Fibroblast of villous mesenchyme (primary cell): ENCODE measurements at regions not wholly inside any gene's neighbourhood (a gene's known extent, or its start where the extent isn't known, plus 50 kb on each side); places are given as distances from the start of the nearest gene placed in this dataset.

ENCODE experiments used
- DNase-seq: peaks from one replicate; pipeline ENCODE4 v3.0.0-alpha.2; 2010; ENCODE audit warnings: low read depth
- H3K4me3 ChIP-seq: 2 replicates; pipeline ENCODE4 v1.5.1; 2011; ENCODE audit warnings: low read depth, mild to moderate bottlenecking, low read length
- CTCF ChIP-seq: IDR thresholded peaks from 2 replicates; pipeline ENCODE4 v1.5.1; 2012; ENCODE audit warnings: low read depth, mild to moderate bottlenecking, low read length; ENCODE audit not compliant: insufficient read depth

GRCh38 chr6:56399672-56400263 is 152.4 kb upstream of the COL21A1 start:
- H3K4me3 ChIP-seq: no peak overlapping the region
- no peak for TF ChIP-seq CTCF
- DNase-seq: no peak

GRCh38 chr6:56399250-56399671 is 151.9 kb upstream of the COL21A1 start:
- no peak for TF ChIP-seq CTCF
- peak; percentile 67 for DNase-seq
- H3K4me3 ChIP-seq: no peak overlapping the region

- no peak overlapping the region for H3K4me3 ChIP-seq
- no peak for TF ChIP-seq CTCF
- no peak for DNase-seq
Measured at GRCh38 chr6:56396435-56396834, 149.1 kb upstream of the COL21A1 start.

DNA sequence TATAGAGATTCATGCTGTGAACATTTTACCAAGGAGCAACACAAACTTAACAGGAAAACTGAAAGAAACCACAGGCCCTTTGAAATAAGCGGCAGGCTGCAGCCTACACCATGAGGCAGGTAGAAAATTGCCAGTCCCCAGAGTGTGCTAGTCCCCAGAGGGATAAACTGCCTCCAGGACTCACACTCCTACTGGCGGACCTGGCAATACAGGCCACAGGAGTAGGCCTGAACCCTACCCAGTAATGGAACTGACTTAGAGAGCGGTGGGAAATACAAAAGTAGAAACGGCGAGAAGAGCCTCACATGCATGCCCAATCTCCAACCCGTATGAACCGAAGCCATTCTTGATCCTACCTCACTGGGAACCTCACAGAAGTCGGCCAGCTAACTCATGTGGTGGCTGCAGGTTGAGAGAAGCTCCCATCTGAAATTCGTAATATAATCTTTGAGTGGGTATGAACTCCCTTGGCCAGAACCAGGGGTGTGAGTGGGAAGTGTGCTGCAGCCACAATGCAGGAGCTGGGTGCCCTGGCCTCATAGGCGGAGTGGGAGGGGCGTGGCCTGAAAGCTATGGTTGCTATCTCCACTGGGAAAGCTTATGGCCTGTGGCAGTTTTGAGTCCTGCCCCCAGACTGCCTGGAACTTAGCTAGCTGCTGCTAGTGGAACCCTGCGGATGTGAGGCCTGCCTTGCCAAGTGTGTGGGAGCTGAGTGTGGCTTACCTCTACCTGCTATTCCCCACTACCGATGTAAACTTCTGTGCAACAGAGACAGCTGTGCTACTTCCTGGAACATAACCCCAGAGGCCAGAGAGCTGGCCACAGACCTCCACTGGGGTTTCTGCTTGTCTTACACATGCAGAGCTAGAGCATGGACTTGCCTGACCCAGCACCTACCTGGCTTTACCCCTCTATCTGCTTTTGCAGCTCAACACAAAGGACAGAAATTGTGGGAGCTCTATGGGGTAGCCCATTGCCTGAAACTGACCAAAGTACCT is 146.5 kb upstream of the COL21A1 start:
- no peak overlapping the region for H3K4me3 ChIP-seq
- no peak for DNase-seq
- no peak for TF ChIP-seq CTCF

GRCh38 chr6:56388415-56388755 is 141.0 kb upstream of the COL21A1 start:
- DNase-seq: no peak
- no peak for TF ChIP-seq CTCF
- no peak overlapping the region for H3K4me3 ChIP-seq

DNA sequence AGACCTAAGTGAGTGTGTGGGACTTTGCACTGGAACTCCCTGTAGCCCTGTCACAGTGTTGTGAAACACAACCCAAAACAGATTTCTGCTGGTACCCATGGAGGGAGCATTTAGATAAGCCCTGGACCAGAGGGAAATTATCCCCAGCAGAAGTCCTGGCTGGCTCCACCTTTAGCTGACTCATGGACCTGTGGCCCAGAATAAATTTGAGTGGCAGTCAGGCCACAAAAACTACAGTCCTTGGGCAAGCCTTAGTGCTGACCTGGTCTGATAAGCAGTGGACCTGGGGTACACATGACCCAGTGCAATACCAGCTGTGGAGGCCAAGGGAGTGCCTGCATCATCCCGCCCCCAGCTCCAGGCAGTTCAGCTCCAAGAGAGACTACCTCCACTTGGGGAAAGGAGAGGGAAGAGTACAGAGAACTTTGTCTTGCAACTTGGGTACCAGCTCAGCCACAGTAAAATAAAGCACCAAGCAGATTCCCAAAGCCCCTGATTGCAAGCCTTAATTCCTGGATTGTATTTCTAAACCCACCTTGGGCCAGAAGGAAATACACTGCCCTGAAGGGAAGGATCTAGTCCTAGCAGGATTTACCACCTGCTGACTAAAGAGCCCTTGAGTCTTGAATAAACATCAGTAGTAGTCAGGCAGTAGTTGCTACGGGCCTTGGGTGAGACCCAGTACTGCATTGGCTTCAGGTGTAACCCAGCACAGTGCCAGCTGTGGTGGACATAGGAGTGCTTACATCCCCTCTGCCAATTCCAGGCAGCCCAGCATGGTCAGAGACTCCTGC is 140.4 kb upstream of the COL21A1 start:
- no peak for TF ChIP-seq CTCF
- DNase-seq: no peak

More for the DNA sequence above, 140.4 kb upstream of the COL21A1 start:
- H3K4me3 ChIP-seq: no peak overlapping the region
